NCI-H2029 treated with DMSO at 0.1 percent for 48 hours (cell line): ENCODE measurements at regions not wholly inside any gene's neighbourhood (a gene's known extent, or its start where the extent isn't known, plus 50 kb on each side); places are given as distances from the start of the nearest gene placed in this dataset.
"Not testable (repeated sequence)": the region's sequence is repeated elsewhere in the genome, so short reads cannot be mapped to it uniquely, and the experiment has no call there.

Experiments used
- DNase-seq: peaks from one replicate; lab custom pipeline; 2025; lab: John Stamatoyannopoulos, UW

DNA sequence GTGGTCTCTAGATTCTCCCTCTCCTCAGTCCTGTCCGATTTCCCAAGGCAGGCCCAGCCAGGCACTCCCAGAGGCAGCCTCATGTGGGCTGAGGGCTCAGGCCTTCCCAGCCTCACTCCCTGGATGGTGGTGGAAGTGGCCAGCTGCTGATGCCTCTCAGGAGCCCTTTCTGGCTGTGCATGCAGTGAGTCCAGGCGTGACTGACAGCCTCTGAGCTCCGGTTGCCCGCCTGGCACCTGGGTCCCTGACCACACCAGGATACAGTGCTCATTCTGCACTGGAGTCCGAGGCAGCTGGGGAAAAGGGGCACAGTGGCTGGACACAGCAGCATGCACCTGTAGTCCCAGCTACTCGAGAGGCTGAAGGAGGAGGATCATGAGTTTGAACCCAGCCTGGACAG is 132.6 kb downstream of the CUL2 start:
- DNase-seq, result no peak

DNA sequence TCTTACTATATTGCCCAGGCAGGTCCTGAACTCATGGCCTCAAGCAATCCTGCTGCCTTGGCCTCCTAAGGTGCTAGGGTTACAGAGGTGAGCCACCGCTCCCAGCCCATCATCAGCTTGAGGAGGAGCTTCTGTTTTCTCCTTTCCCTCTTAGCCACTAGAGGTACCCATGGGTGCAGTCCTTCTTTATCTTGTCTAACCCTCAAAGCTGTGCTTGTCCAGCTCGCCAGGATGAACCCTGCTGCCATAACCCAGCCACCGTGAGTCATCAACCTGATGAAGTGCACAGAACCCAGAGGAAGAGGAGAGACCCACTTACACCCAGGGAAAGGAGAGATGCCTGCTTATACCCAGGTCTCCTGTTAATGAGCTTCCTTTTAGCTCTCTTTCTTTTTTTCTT is 133.4 kb downstream of the CUL2 start:
- no peak for DNase-seq

DNA sequence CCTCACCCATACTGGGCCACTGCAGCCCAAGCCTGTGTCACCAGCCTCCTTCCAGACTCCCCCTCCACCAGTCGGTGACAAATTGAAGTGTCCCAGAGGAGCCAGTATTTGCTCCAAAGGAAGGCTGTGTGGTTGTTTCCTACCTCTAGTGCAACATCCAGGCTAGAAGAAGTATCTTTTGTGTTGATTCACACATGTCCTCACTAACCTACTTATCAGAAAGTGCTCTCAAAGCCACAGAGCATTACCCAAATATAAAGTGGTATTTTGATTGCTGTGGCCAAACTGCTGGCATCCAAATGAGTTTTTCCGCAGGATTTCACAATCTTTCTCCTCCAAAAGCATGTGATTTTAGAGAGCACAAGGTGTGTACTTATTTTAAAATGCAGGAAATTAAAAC is 134.8 kb downstream of the CUL2 start:
- no peak for DNase-seq

DNA sequence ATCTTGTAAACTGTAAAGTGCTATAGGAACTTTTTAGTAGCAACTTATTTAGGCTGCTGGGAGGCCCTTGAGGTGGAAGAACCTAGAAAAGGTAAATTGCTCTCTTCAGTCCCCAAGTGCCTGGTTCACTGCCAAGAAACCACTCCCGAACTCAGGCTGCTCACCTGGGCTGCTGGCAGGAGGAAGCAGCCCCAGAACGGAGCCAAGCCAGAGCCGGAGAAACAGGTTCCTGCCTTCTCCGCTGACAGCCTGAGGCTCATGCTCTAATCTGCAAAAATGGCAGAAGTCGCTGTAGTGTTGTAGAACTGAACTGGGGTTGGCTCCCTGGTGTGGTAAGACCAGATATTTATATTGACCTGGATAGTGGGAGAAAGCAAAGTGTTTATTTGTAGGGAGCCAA is 136.0 kb downstream of the CUL2 start:
- DNase-seq, result peak; percentile 75

DNA sequence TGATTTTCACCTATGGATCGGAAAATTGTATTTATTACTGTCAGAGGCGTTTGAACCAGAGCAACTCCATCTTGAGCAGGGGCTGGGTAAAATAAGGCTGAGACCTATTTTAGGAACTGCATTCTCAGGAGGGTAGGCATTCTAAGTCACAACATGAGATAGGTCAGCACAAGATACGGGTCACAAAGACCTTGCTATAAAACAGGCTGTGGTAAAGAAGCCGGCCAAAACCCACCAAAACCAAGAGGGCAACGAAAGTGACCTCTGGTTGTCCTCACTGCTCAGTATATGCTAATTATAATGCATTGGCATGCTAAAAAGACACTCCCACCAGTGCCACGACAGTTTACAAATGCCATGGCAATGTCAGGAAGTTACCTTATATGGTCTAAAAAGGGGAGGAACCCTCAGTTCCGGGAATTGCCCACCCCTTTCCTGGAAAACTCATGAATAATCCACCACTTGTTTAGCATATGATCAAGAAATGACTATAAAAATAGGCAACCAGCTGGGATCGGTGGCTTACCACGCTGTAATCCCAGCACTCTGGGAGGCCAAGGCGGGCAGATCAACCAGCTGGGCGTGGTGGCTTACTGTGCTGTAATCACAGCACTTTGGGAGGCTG is 136.3 kb upstream of the PARD3 start:
- DNase-seq, result not testable (repeated sequence)

DNA sequence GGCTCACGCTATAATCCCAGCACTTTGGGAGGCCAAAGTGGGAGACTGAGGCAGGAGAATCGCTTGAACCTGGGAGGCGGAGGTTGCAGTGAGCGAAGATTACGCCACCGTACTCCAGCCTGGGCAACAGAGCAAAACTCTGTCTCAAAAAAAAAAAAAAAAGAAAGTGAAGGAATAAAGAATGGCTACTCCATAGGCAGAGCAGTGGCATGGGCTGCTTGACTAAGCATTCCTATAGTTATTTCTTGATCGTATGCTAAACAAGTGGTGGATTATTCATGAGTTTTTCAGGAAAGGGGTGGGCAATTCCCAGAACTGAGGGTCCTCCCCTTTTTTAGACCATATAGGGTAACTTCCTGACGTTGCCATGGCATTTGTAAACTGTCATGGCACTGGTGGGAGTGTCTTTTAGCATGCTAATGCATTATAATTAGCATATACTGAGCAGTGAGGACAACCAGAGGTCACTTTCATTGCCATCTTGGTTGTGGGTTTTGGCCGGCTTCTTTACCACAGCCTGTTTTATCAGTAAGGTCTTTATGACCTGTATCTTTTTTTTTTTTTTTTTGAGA is 130.9 kb upstream of the PARD3 start:
- not testable (repeated sequence) for DNase-seq

DNA sequence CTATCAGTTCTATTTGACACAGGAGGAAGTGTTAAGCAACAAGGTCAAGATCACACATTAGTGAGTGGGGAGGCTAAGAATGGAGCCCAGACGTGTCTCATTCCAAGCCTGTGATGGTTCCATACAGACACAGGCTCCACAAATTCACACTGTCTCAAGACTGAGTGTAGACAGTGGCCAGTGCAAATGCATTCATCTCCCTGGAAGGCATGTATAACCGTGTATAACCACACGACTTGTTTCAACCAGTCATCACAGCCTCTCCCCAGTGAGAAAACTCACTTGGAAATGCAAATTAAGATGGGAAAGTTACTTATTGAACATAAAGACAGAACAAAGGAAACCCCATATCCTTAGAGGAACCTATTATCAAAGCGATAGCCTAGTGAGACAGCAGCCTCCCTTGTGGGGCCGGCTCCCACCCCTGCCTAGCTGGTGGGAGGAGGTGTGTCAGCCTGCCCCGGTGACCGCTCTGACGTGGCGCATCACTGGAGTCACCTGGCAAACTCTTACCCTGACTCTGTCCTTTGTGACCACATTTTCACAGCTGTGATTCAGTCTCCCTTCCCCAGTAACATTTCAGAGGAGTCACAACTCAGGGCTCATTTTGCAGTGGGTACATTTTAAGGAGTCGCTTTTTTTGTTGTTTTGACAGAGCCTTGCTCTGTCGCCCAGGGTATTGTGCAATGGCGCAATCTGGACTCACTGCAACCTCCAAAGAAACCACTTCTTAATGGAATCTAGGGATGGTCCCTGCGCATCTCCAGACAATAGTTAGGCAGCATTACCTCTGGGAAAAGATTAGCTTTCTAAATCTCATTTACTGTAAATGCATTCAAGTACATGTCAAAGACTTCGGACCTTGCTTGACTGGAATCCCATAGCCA is 126.6 kb upstream of the PARD3 start:
- DNase-seq, result no peak

DNA sequence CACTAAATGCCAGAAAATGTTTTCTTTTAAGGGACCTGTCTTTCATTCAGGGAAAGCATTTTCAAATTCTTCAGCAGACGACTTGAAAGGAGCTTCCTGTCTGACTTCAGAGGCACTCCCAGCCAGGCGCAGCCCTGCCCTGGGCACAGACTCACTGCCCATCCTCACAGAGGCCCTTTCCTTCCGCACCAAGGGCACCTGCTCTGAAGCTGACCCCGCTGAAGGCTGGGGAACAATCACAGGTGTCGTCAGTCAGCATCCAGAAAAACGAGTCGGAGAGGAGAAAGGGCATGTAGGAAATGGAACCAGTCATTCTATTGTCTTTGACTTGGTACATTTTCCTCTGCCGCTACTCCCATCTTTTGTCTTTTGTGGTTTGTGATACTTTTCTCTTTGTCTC is 125.3 kb upstream of the PARD3 start:
- DNase-seq, result no peak

DNA sequence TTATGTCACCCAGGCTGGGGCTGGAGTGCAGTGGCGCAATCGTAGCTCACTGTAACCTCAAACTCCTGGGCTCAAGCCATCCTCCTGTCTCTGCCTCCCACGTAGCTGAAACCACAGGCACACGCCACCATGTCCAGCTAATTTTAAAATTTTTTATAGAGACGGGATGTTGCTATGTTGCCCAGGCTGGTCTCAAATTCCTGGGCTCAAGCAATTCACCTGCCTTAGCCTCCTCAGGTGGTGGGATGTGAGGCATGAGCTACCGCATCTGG is 123.2 kb upstream of the PARD3 start:
- DNase-seq, result no peak

DNA sequence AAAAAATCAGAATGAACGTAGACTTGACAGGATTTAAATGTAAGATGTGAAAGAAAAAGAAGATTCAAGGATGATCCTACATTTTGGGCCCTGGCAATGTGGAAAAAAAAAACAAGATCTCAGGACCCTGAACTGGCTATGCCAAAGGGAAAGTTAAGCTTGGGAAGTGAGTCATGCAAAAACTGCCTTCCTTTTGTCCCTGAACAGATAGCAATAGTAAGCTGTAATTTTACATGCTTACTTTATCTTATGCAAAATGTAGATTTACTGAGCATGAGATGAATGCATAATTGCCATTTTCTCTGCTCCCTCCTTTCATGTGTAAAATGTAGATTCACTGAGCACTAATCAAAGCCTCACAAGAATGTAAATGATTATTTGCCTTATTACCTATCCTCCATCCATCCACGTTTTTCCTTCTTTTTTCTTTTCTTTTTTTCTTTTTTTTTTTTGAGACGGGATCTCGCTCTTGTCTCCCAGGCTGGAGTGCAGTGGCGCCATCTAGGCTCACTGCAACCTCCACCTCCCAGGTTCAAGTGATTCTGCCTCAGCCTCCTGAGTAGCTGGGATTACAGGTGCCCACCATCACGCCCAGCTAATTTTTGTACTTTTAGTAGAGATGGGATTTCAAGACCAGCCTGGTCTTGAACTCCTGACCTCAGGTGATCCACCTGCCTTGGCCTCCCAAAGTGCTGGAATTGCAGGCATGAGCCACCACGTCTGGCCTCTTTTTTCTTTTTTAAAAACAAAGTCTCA is 122.7 kb upstream of the PARD3 start:
- DNase-seq, result not testable (repeated sequence)

DNA sequence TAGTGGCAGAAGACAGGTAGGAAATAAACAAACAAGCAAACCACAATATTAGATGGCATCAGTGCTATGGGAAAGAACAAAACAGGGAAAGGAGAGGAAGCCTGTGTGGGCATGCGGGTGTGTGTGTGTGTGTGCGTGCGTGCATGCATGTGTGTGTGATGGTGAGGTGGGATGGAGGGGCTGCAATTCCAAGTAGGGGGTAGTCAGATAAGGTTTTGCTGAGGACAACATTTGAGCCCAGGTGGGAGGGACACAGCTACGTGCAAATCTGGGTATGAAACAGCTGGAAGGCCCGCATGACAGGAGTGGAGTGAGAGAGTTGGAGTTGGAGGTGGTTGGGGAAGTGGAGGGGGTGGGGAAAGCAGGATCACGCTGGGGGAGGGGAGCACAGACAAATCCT is 121.0 kb upstream of the PARD3 start:
- DNase-seq, result no peak

DNA sequence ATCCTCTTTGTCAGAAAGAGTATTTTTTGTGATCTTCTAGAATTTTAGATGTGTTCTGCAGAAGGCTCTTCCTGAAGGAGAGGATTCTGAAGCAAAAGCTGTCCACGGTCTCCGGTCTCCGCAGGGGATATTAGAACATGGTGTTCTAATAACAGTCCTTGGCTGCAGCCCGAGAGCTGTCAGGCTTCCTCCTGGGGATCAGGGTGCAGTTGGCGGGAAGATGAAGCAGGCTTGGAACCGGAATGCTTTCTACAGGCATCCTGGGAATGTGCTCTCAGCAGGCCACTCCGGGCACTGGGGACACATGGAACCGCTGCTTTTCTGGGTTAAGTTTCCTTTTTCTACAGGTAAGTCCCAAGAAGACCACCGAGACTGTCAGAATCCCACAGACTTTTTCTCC is 118.6 kb upstream of the PARD3 start:
- no peak for DNase-seq

DNA sequence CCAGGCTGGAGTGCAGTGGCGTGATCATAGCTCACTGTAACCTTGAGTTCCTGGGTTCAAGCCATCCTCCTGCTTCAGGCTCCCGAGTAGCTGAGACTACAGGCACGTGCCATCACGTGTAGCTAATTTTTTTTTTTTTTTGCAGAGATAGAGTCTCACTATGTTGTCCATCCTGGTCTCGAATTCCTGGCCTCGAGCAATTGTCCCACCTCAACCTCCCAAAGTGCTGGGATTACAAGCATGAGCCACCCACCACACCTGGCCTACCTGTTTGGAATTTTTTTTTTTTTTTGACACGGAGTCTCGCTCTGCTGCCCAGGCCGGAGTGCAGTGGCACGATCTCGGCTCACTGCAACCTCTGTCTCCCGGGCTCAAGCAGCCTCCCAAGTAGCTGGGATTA is 117.1 kb upstream of the PARD3 start:
- DNase-seq, result no peak

DNA sequence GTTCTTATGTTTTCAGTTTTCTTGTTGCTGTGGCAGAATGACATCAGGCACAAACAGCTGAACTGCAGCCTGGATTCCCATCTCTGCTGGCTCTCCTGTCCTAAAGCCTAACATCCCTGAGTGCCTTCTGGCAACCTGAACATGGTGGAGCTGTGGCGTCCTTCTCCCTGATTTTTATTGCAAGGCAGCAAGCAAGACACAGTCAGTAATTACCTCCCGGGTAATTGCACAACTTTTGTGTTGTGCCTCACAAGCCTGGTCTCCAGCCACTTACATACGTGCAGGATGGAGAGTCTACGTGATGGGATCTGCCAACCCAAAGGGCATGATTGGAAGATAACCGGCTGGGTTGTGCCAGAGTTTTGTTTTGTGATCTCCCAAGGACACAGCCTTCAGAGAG is 116.1 kb upstream of the PARD3 start:
- no peak for DNase-seq

DNA sequence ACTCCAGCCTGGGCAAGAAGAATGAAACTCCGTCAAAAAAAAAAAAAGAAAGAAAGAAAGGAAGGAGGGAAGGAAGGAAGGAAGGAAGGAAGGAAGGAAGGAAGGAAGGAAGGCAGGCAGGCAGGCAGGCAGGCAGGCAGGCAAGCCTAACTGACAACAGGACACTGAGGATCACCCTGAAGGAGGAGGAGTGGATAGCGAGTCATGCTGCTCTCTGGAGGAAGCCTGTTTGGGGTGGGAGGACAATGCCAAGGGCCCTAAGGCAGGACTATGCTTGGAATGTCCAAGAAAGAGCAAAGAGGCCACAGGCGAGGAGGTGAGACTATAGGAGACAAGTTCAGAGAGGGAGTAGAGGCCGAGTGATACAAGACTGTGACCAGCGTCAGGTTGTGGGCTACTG is 107.0 kb upstream of the PARD3 start:
- DNase-seq, result no peak

DNA sequence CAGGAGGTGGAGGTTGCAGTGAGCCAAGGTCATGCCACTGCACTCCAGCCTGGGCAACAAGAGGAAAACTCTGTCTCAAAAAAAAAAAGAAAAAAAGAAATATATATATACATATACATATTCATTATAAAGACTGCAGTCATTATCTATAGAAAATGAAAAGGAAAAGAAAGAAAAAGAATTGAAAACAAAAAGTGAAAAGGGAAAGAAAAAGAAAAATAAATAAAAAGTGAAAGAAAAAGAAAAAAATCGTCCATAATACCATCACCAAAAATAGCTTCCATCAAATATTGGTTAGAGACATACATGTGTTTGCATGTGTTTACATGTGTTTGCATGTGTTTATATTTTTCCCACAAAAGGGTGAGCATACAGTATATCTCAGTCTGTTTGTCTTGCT is 105.5 kb upstream of the PARD3 start:
- no peak for DNase-seq

DNA sequence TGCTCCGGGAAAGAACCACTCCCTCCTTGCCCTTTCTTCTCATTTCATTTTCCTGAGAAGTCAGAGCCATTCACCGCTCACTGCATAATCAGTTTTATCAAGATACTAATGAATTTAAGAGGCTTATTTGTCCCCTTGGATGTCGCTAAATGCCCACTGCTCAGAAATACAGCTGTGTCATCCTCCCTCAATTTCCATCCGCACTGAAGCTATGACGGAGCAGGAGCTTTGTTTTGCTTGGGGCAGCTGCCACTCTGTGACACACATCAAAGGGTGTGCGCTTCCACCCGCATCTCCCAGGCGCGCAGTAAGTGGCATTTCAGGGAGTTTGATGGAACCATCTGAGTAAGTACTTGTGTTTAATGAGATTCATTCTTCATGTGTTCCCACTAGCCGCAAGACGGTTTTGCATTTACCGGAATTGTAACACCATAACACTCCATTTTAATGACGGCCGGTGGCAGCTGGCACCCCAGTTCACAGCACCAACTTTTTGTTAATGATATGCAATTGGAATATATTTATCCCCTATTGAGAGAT is 103.8 kb upstream of the PARD3 start:
- no peak for DNase-seq

DNA sequence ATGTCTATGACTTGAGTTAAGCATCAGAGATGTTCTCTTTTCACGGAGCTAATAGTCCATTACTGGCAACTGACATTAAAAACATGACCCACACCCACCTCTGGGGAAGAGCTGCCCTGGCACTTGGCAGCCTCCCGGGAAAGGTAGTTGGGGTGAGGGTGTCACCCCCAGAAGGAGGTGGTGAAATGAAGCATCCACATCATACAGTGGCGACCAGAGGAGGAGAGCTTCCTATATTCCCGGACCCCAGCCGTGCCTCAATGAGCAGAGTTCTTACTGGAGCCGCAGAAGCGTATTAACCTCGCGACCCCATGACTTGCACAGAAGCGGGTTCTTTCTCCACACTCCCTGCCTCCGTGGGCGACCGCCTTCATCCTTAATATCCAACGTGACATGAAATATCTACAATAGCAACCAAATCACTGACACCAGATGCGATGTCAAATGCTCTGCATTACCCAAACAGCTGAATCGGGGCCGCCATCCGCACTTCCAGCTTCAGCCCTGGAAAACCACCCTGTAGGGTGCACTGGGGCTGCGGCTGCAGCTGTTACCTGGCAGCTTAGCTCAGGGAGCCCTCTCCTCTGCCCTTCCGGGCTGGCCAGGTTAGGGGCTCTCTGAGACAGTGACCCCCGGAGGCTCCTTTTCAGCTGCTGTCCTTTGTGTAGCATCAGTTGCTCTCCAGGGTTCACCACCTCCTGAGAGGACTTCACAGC is 103.1 kb upstream of the PARD3 start:
- DNase-seq, result no peak

DNA sequence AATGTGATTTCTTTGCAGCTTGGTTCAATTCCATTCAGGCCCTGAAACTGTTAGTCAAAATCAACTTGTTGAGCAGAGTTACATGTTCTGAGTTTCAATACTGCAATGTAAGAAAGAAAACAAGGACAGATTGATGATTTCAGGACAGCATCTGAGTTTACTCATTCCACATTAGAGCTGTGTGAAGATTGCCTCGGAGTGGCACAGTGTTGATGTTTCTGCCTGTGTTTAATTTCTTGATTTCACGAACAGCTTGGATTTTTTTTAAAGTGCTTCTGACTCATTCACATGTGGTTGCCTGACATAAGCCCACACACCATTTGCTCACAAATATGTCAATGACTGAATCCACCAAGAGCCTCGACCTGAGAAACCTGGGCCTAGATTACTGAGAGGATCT is 101.2 kb upstream of the PARD3 start:
- DNase-seq, result no peak

DNA sequence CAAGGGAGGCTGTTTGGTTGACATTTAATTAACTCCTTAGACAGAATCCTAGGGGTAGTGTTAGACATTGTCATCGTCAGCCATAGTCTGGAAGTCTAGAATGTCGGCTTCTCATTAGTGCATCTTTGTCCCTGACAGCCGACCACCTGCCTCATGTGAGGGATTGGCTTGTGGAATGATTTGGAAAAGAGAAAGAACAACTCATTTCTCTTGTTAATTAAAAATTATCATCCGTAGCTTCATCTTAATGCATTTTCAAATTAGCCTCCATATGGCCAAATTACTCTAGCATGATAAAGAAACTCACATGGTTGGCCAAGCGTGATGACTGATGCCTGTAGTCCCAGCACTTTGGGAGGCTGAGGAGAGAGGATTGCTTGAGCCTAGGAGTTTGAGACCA is 97.7 kb upstream of the PARD3 start:
- DNase-seq, result no peak

DNA sequence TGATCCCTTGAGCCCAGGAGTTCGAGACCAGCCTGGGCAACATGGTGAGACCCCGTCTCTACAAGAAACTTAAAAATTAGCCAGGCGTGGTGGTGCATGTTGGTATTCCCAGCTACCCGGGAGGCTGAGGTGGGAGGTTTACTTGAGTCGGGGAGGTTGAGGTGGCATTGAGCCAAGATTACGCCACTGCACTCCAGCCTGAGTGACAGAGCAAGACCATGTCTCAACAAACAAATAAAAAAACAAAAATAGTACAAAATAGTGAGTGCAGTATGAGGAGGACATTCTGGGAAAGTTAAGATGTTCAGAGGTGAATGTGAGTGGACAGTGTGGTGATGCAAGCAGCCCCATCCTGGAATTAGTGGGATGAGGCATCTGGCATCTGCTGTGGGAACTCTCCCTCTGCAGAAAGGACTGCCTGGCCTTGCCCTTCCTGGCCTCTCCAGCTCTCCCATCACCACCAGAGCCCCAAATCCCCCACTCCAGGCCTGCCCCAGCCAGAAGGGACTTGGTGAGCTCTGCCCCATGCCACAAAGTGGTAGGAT is 96.6 kb upstream of the PARD3 start:
- no peak for DNase-seq

DNA sequence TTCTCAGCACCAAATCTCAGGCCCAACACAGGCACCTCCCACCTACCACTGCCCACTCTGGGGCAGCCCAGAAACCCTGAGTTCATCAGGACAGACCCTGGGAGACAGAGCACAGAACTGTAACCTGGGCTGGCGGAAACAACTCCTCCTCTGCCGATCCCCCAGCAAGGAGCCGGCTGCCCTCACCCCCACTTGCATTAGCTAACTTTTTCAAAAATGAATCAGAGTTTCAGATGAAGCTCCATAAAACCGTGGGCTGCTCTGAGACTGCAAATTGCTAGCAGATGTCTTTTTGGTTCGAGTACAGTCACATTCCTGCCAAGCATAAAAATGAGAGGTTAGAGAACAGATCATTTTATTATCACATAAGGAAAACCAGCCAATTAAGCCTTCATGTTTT is 93.4 kb upstream of the PARD3 start:
- DNase-seq, result no peak
